NCI-H1436 treated with DMSO at 0.1 percent for 48 hours (cell line): ENCODE measurements at regions not wholly inside any gene's neighbourhood (a gene's known extent, or its start where the extent isn't known, plus 50 kb on each side); places are given as distances from the start of the nearest gene placed in this dataset.
"Not testable (repeated sequence)": the region's sequence is repeated elsewhere in the genome, so short reads cannot be mapped to it uniquely, and the experiment has no call there.

Experiments used
- DNase-seq: peaks from one replicate; lab custom pipeline; 2025; lab: John Stamatoyannopoulos, UW

DNA sequence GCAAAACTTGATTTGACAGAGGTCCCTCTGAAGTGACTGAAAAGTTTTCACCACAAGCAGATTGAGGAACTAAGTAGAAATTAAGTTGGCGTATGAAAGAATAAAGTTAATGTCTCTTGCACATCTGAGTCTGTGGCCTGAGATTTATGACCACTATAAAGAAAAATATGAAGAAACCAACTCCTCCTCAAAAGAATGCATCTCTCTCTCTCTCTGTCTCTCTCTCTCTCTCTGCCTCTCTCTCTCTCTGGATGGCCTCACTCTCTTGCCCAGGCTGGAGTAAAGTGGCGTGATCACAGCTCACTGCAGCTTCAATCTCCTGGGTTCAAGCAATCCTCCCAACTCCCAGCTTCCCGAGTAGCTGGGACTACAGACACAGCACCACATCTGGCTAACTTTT is 55.2 kb downstream of the RPL22L1 start:
- DNase-seq, result no peak

DNA sequence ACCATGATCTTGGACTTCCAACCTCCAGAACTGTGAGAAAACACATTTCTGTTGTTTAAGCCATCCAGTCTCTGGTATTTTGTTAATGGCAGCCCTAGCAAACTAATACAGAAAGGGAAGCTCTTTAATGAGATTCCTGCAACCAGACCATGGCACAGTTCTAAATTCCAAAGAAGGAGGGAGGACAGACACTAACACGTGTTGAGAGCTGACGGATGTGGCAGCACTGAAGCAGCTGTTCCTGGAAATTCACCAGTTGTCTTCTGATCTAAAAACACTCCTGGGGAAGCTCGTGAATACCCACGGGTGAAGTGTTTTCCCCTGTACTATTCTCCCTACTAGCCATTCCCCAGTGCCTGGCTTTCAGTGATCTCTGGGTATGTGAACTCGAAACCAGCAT is 56.7 kb downstream of the RPL22L1 start:
- DNase-seq, result no peak

DNA sequence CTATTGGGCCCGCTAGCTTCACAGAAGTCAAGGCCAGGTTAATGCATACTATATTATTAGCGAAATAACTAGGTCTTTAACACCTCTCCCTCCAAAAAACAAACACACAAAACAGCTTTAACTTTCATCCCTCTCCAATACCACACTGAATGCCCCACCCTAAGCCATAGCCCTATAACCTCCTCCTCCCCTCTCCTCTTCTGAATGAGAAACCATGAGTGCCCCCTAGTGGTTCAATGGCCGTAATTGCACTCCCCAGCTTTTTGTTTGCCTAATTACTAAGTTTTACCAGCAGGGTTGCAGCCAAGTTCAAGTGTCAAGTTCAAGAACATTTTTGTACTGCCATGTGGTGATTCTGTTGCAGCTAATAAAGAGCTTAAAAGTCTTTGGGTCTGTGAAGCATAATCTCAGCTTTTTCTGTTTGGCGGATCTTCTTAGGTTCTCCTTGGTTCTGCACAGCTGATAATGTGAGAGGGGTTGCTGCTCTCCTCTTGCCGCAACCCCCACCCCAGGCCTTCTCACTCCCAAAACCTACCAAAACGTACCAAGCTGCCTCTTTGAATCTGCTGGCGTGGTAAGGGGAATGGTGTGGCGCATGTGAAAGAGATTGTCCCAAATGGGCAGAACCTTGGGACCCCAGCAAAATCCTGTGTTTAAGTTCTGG is 57.9 kb downstream of the RPL22L1 start:
- no peak for DNase-seq

DNA sequence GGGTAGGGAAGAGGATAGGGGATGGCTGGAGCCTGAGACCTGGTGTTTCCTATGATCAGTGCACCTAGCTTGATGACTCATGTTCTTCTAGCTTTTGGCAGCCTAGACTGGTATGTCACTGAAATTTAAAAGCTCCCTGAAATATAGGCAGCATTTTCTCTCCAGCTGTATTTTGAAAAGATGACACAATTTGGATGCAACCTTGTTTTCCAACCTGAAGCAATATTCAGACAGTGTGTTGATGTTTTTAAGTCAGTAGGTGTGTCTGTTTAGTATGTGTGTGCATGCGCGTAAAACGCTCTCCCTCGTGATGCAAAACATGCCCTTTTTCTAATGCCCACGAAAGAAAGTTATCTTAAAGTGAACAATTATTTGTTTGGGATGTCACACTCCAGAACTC is 58.5 kb downstream of the RPL22L1 start:
- no peak for DNase-seq

DNA sequence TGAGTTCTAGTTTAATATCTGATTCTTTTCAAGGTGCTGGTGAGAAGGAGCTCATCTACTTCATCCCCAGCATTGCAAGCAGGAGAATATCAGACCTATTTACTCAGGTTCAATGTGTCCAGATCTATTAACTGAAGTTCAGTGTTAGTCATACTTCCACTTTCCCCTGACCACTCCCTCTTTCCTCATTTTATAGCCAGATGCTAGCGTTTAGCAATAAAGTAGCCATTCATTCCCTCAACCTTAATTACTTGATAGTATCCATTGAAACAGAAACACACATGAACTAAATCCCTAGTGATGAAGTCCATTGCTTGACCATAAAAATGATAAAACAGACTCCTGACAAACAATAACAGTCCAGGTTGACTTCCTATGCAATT is 60.0 kb downstream of the RPL22L1 start:
- DNase-seq, result no peak

DNA sequence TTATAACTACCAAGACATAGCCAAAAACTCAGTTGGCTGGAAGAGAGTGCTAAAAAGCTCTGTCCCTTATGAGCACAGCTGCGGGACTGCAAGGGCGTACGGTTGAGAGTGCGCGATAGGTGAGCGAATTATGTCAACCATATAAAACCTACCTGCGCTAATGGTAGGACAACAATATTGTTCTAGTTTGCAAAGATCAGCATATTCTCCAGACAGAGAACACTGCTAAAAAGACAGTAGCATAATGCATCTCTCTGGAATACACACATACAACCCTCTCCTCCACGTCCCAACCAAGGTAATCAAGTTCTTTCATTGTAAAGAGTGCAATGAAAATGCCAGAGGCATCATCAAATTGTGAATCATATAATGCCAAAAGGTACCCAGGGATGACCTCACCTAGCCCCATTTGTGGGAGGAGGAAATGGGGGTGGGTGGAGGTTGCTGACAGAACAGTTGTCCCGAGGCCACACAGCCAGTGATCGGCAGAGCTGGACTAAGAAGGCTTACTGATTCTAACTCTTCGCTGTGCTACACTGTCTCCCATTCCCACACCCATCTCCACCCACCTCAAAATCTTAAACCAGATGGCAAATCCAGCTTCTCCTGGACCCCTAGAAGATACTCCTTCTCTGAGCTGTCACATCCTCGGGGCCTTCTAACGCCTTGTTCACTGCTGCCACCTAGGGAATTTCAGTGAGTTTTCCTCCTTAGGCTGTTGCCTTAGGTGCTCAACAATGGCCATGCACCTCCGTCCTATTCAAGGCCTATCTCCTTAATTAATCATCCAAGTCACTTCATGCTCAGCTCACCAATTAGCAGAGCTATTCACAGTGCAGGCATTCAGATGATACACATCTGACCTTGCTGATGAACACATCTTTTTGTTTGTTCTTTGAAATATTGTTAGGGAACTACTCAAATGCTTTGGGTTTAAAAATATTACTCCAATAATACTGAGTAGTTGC is 60.7 kb downstream of the RPL22L1 start:
- peak; percentile 44 for DNase-seq

DNA sequence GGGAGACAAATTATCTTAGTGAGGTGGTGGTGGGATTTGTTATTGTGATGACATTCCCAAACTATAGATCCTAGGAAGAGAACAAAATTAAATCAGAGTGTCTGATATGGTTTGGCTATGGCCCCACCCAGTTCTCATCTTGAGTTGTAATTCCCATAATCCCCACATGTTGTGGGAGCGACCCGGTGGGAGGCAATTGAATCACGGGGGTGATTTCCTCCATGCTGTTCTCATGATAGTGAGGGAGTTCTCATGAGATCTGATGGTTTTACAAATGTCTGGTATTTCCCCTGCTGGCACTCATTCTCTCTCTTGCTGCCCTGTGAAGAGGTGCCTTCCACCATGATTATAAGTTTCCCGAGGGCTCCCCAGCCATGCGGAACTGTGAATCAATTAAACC is 62.0 kb downstream of the RPL22L1 start:
- no peak for DNase-seq

DNA sequence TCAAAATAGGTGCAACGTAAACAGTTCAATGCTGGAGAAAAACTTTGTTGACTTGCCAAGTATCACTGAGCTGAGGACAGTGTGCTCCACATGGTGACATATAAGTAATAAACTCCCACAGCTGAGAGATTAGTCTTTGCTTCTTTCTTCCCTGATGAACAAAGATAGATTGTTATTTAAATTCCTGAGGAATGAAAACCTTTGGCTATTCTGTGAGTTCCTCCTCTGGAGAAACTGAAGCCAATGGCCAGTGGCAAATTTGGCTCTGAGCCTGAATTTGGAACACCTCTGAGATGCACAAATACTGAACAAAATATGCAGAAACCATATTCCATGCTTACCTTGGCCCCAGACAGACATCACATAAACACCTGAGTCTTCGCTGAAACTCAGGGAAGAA is 63.3 kb downstream of the RPL22L1 start:
- no peak for DNase-seq

DNA sequence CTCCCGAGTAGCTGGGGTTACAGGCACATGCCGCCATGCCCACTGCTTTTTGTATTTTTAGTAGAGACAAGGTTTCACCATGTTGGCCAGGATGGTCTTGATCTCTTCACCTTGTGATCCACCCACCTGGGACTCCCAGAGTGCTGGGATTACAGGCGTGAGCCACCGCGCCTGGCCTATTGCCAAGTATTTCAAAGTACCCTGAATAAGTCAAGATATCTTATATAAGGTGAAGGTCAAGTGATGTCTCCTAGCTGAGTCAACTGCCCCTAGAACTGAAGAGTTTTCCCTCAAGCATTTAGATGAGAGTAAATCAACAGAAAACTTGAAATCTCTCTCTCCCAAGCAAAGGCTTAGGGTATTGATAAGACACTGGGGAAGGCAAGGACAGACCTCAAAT is 63.9 kb downstream of the RPL22L1 start:
- DNase-seq, result no peak

DNA sequence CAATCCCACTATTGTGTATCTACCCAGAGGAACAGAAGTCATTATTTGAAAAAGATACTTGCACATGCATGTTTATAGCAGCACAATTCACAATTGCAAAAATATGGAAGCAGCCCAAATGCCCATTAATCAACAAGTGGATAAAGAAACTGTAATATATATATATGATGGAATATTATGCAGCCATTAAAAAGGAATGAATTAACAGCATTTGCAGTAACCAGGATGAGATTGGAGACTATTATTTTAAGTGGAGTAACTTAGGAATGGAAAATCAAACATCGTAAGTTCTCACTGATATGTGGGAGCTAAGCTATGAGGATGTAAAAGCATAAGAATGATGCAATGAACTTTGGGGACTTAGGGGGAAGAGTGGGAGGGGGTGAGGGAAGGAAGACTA is 64.7 kb downstream of the RPL22L1 start:
- DNase-seq, result not testable (repeated sequence)

DNA sequence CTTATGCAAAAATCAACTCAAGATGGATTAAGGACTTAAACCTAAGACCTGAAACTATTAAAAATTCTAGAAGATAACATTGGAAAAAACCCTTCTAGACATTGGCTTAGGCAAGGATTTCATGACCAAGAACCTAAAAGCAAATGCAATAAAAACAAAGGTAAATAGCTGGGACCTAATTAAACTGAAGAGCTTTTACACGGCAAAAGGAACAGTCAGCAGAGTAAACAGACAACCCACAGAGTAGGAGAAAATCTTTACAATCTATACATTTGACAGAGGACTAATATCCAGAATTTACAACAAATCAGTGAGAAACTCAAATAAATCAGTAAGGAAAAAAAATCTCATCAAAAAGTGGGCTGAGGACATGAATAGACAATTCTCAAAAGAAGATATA is 65.4 kb downstream of the RPL22L1 start:
- not testable (repeated sequence) for DNase-seq

DNA sequence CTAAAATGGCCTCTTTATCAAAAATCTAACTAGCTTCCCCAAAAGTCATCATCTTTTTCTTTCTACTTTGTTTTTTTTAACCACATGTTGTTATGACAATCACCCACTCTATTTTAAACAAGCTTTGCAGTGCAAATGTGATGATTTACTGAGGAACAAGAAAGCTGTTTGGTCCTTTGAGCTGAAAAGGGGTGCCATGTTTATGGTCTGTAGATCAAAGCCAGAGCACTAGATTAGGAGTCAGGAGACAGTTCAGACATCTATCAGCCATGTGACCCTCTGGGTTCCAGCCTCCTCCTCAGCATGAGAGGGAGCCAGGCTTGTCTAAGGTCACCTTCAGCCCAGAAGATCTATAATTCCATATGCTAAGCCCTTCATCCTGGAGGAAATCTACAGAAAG is 65.9 kb downstream of the RPL22L1 start:
- DNase-seq, result no peak

DNA sequence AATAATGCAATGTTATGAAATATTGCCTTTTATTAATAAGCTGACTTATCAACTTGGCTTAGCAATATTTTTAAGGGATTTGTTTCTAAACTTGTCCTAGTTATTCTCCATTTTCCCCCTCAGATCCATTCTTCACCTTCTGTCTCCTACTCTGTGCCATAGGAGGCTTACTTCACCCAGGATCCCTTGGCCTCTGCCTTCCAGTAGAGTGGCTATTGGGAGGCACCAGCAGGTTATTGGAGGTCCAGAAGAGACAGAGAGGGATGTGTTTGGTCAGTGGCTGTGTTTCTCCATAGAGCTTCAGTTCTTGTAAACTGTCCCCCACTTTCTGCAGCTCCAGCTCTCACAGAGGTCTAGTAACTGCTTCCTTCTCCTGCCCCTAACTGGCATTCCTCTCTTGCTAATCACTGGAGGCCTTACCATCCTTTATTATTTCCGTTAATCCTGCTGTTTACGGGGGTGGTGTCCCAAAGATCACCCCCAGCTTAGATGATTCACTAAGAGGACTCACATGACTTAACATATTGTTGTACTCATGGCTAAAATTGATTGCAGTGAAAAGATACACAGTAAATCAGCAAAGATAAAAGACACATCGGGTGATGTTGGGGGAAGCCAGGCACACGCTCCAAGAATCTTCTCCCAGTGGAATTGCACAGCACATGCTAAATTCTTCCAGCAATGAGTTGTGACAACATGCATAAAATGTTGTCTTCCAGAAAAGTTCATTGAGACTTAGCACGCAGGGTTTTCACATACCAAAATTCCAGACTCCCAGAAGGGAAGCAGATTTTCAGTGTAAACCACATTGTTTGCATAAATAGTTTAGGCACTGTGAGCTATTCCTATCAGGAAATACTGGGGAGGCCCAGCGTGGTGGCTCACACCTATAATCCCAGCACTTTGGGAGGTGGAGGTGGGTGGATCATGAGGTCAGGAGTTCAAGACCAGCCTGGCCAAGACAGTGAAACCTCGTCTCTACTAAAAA is 67.5 kb downstream of the RPL22L1 start:
- no peak for DNase-seq

DNA sequence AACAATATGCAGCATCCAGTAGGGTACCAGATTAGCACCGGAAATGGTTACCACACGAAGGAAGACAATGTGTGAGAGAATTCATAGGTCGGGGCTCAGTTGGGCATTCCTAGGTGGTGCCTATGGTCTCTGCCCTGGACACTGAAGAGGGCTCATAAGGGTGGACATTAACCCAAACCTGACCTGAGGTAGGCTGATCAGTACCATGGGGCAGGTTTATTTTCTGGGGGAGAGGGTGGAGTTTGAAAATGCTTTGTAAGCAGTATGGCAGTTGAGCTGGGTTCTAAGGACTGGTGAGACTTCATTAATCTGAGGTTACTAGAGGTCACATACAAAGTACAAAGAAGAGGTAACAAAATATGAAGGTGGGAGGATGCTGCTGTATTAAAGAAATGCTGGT is 68.4 kb downstream of the RPL22L1 start:
- no peak for DNase-seq

DNA sequence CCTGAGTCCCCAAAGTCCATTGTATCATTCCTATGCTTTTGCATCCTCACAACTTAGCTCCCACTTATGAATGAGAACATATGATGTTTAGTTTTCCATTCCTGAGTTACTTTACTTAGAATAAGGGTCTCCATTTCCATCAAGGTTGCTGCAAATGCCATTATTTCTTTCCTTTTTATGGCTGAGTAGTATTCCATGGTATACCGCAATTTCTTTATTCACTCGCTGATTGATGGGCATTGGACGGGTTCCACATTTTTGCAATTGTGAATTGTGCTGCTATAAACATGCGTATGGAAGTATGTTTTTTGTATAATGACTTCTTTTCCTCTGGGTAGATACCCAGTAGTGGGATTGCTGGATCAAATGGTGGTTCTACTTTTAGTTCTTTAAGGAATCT is 69.7 kb downstream of the RPL22L1 start:
- not testable (repeated sequence) for DNase-seq

DNA sequence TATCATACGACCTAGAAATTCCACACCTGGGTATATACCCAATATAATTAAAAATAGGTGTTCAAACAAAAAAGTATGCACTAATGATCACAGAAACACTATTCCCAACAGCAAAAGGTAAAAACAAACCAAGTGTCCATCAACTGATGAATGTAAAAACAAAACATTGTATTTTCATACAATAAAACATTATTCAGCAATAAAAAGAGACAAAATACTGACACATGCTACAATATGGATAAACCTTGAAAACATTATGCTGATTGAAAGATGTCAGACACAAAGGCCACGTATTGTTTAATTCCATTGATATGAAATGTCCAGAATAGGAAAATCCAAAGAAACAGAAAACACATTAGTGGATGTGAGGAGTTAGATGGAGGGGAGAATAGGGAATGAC is 71.0 kb downstream of the RPL22L1 start:
- DNase-seq, result no peak

DNA sequence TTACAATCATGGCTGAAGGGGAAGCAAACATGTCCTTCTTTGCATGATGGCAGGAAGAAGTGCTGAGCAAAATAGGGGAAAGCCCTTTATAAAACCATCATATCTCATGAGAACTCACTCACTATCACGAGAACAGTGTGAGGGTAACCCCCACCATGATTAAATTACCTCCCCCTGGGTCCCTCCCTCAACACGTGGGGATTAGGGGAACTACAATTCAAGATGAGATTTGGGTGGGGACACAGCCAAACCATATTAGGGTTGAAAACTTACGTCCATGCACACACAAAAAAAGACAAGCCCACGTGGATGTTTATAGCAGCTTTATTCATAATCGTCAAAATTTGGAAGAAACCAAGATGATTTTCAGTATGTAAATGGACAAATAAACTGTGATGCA is 72.3 kb downstream of the RPL22L1 start:
- DNase-seq, result no peak

DNA sequence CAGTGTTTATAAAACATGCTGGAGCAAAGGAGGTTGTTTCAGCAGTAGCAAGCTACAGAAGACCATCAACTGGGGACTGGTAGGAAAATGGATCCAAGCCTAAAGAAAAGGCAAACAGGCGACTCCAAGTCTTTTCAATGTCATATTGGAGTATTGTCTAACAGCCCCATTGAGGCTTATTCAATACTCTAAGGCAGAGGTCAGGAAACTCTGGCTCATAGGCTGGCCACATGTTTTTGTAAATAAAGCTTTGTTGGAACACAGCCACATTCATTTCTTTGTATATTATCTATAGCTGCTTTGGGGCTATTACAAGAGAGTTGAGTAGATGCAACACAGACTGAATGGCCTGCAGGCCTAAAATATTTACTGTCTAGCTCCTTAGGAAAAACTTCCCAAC is 77.5 kb downstream of the RPL22L1 start:
- DNase-seq, result no peak

DNA sequence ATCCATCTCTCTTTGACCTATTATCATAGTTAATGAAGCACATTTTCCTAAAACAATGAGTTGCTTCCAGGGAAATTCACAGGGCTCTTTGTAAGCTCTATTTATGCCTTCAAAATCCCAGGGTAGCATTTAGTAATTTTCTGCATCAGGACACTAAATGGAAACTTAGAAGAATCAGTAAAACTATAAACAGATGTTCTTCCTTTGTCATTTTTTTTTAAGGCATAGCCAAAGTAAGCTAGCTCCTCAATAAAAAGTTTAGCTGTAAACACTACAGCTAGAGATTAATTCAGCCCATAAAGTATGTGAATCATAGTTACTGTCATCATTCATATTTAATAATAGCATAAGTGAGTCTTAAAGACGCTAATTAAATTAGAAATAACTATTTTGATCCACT is 79.3 kb downstream of the RPL22L1 start:
- DNase-seq, result no peak

DNA sequence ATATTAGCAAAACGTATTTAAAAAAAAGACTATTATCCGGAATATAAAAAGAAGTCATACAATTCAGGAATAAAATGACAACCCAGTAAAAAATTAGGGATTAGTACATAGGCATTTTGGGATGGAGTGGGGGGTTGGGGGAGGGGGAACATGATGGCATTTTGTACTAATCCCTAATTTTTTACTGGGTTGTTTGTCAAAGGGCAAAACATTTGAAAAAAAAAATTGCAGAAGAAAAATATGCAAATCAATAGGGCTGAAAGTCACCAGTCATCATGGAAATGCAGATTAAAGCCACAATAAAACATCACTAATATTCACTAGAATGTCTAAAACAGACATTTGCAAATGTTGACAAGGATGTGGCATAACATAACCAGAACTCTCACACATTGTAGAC is 82.5 kb downstream of the RPL22L1 start:
- DNase-seq, result no peak

DNA sequence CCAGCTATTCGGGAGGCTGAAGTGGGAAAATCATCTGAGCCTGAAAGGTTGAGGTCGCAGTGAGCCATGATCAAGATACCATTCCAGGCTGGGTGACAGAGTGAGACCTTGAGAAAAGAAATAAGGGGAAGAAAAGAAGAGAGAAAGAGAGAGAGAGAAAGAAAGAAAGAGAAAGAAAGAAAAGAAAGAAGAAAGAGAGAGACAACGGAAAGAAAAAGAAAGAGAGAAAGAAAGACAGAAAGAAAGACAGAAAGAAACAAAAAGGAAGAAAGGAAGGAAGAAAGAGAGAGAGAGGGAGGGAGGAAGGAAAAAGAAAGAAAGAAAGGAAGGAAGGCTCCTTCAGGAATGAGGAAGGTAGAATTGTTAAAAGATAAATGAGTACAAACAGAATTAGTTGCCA is 84.5 kb downstream of the RPL22L1 start:
- DNase-seq, result no peak

DNA sequence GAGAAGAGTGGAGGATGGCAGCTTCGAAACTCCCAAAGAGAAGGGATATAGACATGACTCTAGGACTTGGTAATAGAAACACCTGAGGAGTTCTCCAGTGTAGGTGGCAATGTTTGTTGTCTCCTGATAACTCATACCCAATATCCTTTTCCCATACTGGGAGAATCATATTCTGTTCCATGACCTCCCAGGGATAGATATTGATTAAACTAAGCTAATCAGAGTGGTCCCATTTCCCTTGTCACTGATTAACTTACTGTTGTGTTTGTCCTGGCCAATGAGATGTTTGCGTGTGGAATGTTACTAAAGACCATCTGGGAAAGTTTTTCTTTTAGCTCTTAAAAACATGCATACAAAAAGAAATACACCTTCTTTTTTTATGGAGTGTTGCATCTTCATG is 85.6 kb downstream of the RPL22L1 start:
- no peak for DNase-seq
